ENCODE measurements at regions not wholly inside any gene's neighbourhood (a gene's known extent, or its start where the extent isn't known, plus 50 kb on each side); places are given as distances from the start of the nearest gene placed in this dataset.

DNA sequence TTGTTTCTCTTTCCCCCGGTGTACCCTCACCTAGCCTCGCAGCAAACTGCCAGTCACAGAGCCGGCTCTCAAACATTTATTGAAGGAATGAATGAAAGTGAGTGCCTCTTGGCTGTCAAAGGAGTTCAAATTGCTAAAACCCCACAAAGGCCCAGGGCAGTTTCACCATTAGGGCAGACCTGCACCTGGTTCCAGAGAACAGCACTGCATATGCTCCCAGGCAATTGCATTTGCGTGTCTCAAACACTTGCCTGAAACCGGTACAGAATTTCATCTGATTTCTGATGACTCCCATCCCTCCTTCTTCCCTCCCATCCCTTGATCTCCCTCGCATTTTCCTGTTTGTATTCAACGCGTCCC lies 165.6 kb upstream of the ZNF462 start:
- peak; percentile 2 for DNase-seq (ENCODE audit: low read depth)
- H3K4me3 ChIP-seq (ENCODE audit: low read depth, low read length) = no peak overlapping the region
- TF ChIP-seq, protein P1, sequence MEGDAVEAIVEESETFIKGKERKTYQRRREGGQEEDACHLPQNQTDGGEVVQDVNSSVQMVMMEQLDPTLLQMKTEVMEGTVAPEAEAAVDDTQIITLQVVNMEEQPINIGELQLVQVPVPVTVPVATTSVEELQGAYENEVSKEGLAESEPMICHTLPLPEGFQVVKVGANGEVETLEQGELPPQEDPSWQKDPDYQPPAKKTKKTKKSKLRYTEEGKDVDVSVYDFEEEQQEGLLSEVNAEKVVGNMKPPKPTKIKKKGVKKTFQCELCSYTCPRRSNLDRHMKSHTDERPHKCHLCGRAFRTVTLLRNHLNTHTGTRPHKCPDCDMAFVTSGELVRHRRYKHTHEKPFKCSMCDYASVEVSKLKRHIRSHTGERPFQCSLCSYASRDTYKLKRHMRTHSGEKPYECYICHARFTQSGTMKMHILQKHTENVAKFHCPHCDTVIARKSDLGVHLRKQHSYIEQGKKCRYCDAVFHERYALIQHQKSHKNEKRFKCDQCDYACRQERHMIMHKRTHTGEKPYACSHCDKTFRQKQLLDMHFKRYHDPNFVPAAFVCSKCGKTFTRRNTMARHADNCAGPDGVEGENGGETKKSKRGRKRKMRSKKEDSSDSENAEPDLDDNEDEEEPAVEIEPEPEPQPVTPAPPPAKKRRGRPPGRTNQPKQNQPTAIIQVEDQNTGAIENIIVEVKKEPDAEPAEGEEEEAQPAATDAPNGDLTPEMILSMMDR (conservative IDR thresholded peaks at IDR 0.05; ENCODE audit: low read depth, low read length) = no peak

- TF ChIP-seq, protein P1 (conservative IDR thresholded peaks at IDR 0.05; ENCODE audit: low read depth, low read length) = no peak
- H3K4me3 ChIP-seq (ENCODE audit: low read depth, low read length) = peak overlapping the region; percentile 41
- peak; percentile 71 for DNase-seq (ENCODE audit: low read depth)
These were observed 165.0 kb upstream of the ZNF462 start for GRCh38 chr9:106697750-106698502.

- peak; percentile 13 for DNase-seq (ENCODE audit: low read depth)
- TF ChIP-seq, protein P1 (conservative IDR thresholded peaks at IDR 0.05; ENCODE audit: low read depth, low read length) = no peak
These were observed 162.3 kb upstream of the ZNF462 start for GRCh38 chr9:106700676-106701075.

GRCh38 chr9:106701611-106702010 lies 161.4 kb upstream of the ZNF462 start:
- H3K4me3 ChIP-seq (ENCODE audit: low read depth, low read length) = no peak overlapping the region
- TF ChIP-seq, protein P1 (conservative IDR thresholded peaks at IDR 0.05; ENCODE audit: low read depth, low read length) = no peak
- DNase-seq (ENCODE audit: low read depth) = no peak

More at GRCh38 chr9:106700676-106701075, 162.3 kb upstream of the ZNF462 start:
- H3K4me3 ChIP-seq (ENCODE audit: low read depth, low read length) = no peak overlapping the region

DNA sequence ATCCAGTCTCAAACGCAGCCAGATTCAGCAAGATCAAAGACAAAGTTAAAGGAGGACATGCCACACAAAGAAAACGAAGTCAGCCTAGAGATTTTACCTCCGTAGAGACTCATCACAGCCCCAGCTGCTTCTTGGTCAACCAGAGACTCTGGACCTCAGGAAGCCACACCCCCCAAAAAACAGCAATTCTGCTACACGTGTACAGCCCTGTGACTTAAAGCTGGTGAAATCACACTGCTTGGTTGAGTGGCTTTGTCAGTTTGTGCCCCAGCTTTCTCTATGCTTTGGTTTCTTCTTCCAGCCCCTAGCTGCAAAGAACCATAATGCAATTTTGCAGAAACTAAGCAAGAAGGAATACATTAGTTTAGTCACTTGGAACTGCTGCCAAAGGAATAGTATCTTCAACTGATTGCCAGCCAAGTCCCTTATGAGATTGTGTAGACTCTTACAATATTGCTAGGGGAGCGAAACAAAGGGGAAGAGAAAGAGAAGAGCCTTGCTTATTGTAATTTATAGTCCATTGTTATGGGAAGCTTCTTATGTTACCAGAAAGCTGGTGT lies 158.8 kb upstream of the ZNF462 start:
- TF ChIP-seq, protein P1 (conservative IDR thresholded peaks at IDR 0.05; ENCODE audit: low read depth, low read length) = peak; percentile 24
- DNase-seq (ENCODE audit: low read depth) = peak; percentile 24
- H3K4me3 ChIP-seq (ENCODE audit: low read depth, low read length) = no peak overlapping the region

GRCh38 chr9:106707291-106707690 lies 155.7 kb upstream of the ZNF462 start:
- DNase-seq (ENCODE audit: low read depth) = peak; percentile 5
- H3K4me3 ChIP-seq (ENCODE audit: low read depth, low read length) = no peak overlapping the region
- TF ChIP-seq, protein P1 (conservative IDR thresholded peaks at IDR 0.05; ENCODE audit: low read depth, low read length) = no peak
